Hepatocyte (in vitro differentiated cells): ENCODE measurements at regions not wholly inside any gene's neighbourhood (a gene's known extent, or its start where the extent isn't known, plus 50 kb on each side); places are given as distances from the start of the nearest gene placed in this dataset.

ENCODE experiments used
- DNase-seq: peaks from one replicate; pipeline ENCODE4 v3.0.0-alpha.2; 2016; ENCODE audit warnings: low spot score
- H2AFZ ChIP-seq: fragments of 200-600 bp; sonication (generic); 2 replicates; pipeline ENCODE4 v1.6.0; 2016; ENCODE audit warnings: antibody characterized with exemption, mild to moderate bottlenecking
- H3K27ac ChIP-seq: fragments of 200-600 bp; sonication (generic); 2 replicates; pipeline ENCODE4 v1.5.1; 2016; ENCODE audit warnings: mild to moderate bottlenecking
- H3K27me3 ChIP-seq: fragments of 200-600 bp; sonication (generic); 2 replicates; pipeline ENCODE4 v1.6.1; 2016
- H3K36me3 ChIP-seq: fragments of 200-600 bp; sonication (generic); replicated peaks from 2 replicates; pipeline ENCODE4 v1.5.1; 2016; ENCODE audit warnings: low read depth; ENCODE audit not compliant: insufficient read depth
- H3K4me1 ChIP-seq: fragments of 200-600 bp; sonication (generic); 2 replicates; pipeline ENCODE4 v1.5.1; 2016; ENCODE audit warnings: mild to moderate bottlenecking, moderate library complexity; ENCODE audit not compliant: insufficient read depth
- H3K4me2 ChIP-seq: fragments of 200-600 bp; sonication (generic); 2 replicates; pipeline ENCODE4 v1.6.0; 2016
- H3K4me3 ChIP-seq: fragments of 200-600 bp; sonication (generic); 2 replicates; pipeline ENCODE4 v1.5.1; 2016; ENCODE audit warnings: mild to moderate bottlenecking
- H3K79me2 ChIP-seq: fragments of 200-600 bp; sonication (generic); 2 replicates; pipeline ENCODE4 v1.6.0; 2017; ENCODE audit warnings: mild to moderate bottlenecking
- H3K9me2 ChIP-seq: fragments of 200-600 bp; sonication (generic); replicated peaks from 2 replicates; pipeline ENCODE4 v1.6.0; 2017; ENCODE audit warnings: mild to moderate bottlenecking; ENCODE audit not compliant: insufficient read depth
- H3K9me3 ChIP-seq: fragments of 200-600 bp; sonication (generic); 2 replicates; pipeline ENCODE4 v1.5.1; 2016; ENCODE audit warnings: low read depth, mild to moderate bottlenecking
- H4K20me1 ChIP-seq: fragments of 200-600 bp; sonication (generic); 2 replicates; pipeline ENCODE4 v1.6.0; 2016; ENCODE audit warnings: mild to moderate bottlenecking; ENCODE audit not compliant: insufficient read depth, poor library complexity, severe bottlenecking
- CTCF ChIP-seq: fragments of 200-600 bp; sonication (generic); IDR thresholded peaks from 2 replicates; pipeline ENCODE4 v1.5.1; 2016; ENCODE audit warnings: antibody characterized with exemption, mild to moderate bottlenecking; ENCODE audit not compliant: poor library complexity
- EZH2 ChIP-seq: fragments of 200-600 bp; sonication (generic); IDR thresholded peaks from 2 replicates; pipeline ENCODE4 v1.6.1; 2016; ENCODE audit warnings: antibody characterized with exemption, mild to moderate bottlenecking, borderline replicate concordance
- EZH2phosphoT487 ChIP-seq: fragments of 200-600 bp; sonication (generic); IDR thresholded peaks from one replicate; pipeline ENCODE4 v1.6.1; 2018; ENCODE audit warnings: antibody characterized with exemption, mild to moderate bottlenecking, low read depth, moderate library complexity; ENCODE audit not compliant: unreplicated experiment, severe bottlenecking
- WGBS: methylation state at CpG from one replicate; pipeline ENCODE4 v1.1.6; 2016; ENCODE audit warnings: low lambda C conversion rate; ENCODE audit errors: missing lambda C conversion rate; 5-methylcytosine and 5-hydroxymethylcytosine counted together

DNA sequence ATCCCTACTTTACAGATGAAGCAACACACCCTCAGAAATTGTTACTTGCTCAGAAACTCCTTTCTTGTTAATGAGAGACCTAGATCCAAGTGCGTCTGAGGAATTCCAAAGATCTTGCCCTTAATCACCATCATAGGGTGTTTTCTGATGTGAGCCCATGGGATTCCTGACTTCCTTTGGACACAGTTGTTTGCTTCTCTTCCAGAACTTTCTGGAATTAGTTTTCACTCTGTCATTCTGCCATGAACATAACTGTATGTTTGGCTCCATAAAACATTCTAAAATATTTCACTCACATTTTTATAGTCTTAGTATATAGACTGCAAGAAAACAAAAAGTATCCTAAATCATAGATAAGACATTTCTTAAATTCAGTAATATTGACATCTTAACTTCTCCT, 593.9 kb upstream of the SOX11 start:
- Histone ChIP-seq H3K9me3 (no peaks in the 10 kb centered on the region), H3K4me3 (no peak overlapping the region), H2AFZ (no peak overlapping the region), H3K9me2 (no peaks in the 10 kb centered on the region), H3K27ac (no peak overlapping the region), H3K27me3 (no peaks in the 10 kb centered on the region), H3K36me3 (no peaks in the 10 kb centered on the region), H3K4me2 (no peak overlapping the region), H4K20me1 (no peaks in the 10 kb centered on the region), H3K4me1 (no peaks in the 10 kb centered on the region), H3K79me2 (no peaks in the 10 kb centered on the region)
- TF ChIP-seq EZH2phosphoT487: no peak
- no peak for TF ChIP-seq EZH2
- no peak for TF ChIP-seq CTCF
- WGBS: 92% methylated on average over 1 of the region's 1 CpG
- DNase-seq: no peak

DNA sequence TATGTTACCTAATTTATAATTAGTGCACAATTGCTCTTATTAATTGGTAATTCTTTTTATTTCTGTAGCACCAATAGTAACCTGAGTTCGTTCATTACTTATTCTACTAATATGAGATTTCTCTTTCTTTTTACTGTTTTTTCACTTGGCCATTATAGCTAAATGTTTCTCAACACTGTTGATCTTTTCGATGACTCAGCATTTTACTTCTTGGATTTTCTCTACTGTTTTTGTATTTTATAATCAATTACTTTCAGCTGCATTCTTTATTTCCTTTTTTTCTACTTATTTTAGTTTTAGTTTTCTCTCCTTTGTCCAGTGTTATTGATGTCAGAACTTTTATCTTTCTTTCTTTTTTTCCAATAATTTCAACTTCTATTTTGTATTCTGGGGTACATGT, 589.4 kb upstream of the SOX11 start:
- H3K4me2 ChIP-seq: no peak overlapping the region
- no peak for DNase-seq
- H3K9me3 ChIP-seq: no peaks in the 10 kb centered on the region
- no peaks in the 10 kb centered on the region for H3K4me1 ChIP-seq
- no peak for TF ChIP-seq EZH2
- no peak for TF ChIP-seq CTCF
- TF ChIP-seq EZH2phosphoT487: no peak
- no peak overlapping the region for H3K4me3 ChIP-seq
- no peaks in the 10 kb centered on the region for H3K79me2 ChIP-seq
- no peaks in the 10 kb centered on the region for H3K27me3 ChIP-seq
- H3K36me3 ChIP-seq: no peaks in the 10 kb centered on the region
- WGBS: 99% methylated on average over 2 of the region's 2 CpGs
- H3K9me2 ChIP-seq: no peaks in the 10 kb centered on the region
- H3K27ac ChIP-seq: no peak overlapping the region
- no peaks in the 10 kb centered on the region for H4K20me1 ChIP-seq
- no peak overlapping the region for H2AFZ ChIP-seq

DNA sequence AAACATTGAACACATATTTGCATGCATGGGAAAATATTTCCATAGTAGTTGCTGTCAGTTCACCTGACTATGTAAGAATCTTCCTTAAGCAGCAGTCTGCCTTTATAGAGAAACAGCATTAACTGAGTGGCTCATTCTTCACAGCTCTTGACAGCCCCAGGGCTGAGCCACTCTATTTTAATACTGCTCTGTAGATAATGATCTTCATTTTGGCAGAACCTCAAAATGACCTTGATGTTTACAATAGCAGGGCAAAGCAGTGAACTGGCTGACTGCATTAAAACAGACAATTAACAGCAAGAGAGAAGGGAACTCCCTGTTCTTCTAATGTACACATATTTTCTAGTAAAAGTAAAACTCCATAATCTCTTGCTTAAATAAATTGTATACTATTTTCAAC, 580.6 kb upstream of the SOX11 start:
- no peaks in the 10 kb centered on the region for H3K9me3 ChIP-seq
- no peaks in the 10 kb centered on the region for H3K9me2 ChIP-seq
- H3K4me2 ChIP-seq: no peak overlapping the region
- no peak overlapping the region for H3K27ac ChIP-seq
- peak; percentile 10 for DNase-seq
- TF ChIP-seq EZH2phosphoT487 (no peak), CTCF (no peak)
- no peaks in the 10 kb centered on the region for H3K4me1 ChIP-seq
- no peak overlapping the region for H2AFZ ChIP-seq
- no peak overlapping the region for H3K4me3 ChIP-seq
- no peaks in the 10 kb centered on the region for H3K79me2 ChIP-seq
- no peaks in the 10 kb centered on the region for H4K20me1 ChIP-seq
- no peaks in the 10 kb centered on the region for H3K36me3 ChIP-seq
- H3K27me3 ChIP-seq: no peaks in the 10 kb centered on the region

GRCh38 chr2:5119046-5119445, 573.1 kb upstream of the SOX11 start:
- Histone ChIP-seq H3K36me3 (no peaks in the 10 kb centered on the region), H3K4me3 (no peak overlapping the region), H3K4me2 (no peak overlapping the region), H3K27ac (no peak overlapping the region), H3K9me2 (no peaks in the 10 kb centered on the region), H2AFZ (no peak overlapping the region), H3K4me1 (no peaks in the 10 kb centered on the region), H3K9me3 (no peaks in the 10 kb centered on the region), H3K27me3 (no peaks in the 10 kb centered on the region), H4K20me1 (no peaks in the 10 kb centered on the region), H3K79me2 (no peaks in the 10 kb centered on the region)
- TF ChIP-seq EZH2phosphoT487 (no peak), CTCF (no peak), EZH2 (no peak)
- DNase-seq: no peak
